ENCODE measurements at regions not wholly inside any gene's neighbourhood (a gene's known extent, or its start where the extent isn't known, plus 50 kb on each side); places are given as distances from the start of the nearest gene placed in this dataset.

GRCh38 chrX:45428831-45429230 is 228.2 kb upstream of the DIPK2B start:
- Histone ChIP-seq H3K36me3 (ENCODE audit: control insufficient read depth, insufficient read depth, low read length) (no peaks in the 10 kb centered on the region), H3K27me3 (ENCODE audit: control insufficient read depth, insufficient read depth, low read length) (no peaks in the 10 kb centered on the region), H3K4me3 (ENCODE audit: low read depth, low read length) (no peak overlapping the region)
- ChIA-PET CTCF (no interaction called here), POLR2A (interaction anchor here (0.6 kb wide), 1 partner anchor 10 kb away, joined by 3 read pairs; no protein-coding TSS in a partner anchor)
- no peak for DNase-seq (ENCODE audit: low read depth)
- no peak for TF ChIP-seq CTCF (IDR thresholded peaks at IDR 0.05; ENCODE audit: insufficient read depth, low read depth, low read length)

GRCh38 chrX:45424326-45424725 is 223.7 kb upstream of the DIPK2B start:
- Histone ChIP-seq H3K27me3 (ENCODE audit: control insufficient read depth, insufficient read depth, low read length) (no peaks in the 10 kb centered on the region), H3K36me3 (ENCODE audit: control insufficient read depth, insufficient read depth, low read length) (no peaks in the 10 kb centered on the region), H3K4me3 (ENCODE audit: low read depth, low read length) (no peak overlapping the region)
- no peak for TF ChIP-seq CTCF (IDR thresholded peaks at IDR 0.05; ENCODE audit: insufficient read depth, low read depth, low read length)
- ChIA-PET POLR2A (no interaction called here), CTCF (interaction anchor here (1.5 kb wide), 1 partner anchor 102 kb away, joined by 3 read pairs; no protein-coding TSS in a partner anchor)
- DNase-seq (ENCODE audit: low read depth), result no peak

GRCh38 chrX:45422216-45422925 is 221.7 kb upstream of the DIPK2B start:
- Histone ChIP-seq H3K27me3 (ENCODE audit: control insufficient read depth, insufficient read depth, low read length) (no peaks in the 10 kb centered on the region), H3K4me3 (ENCODE audit: low read depth, low read length) (no peak overlapping the region), H3K36me3 (ENCODE audit: control insufficient read depth, insufficient read depth, low read length) (no peaks in the 10 kb centered on the region)
- no peak for TF ChIP-seq CTCF (IDR thresholded peaks at IDR 0.05; ENCODE audit: insufficient read depth, low read depth, low read length)
- DNase-seq (ENCODE audit: low read depth), result peak; percentile 35
- CTCF ChIA-PET, result no interaction called here
- POLR2A ChIA-PET, result no interaction called here

GRCh38 chrX:45421806-45422205 is 221.1 kb upstream of the DIPK2B start:
- ChIA-PET POLR2A (no interaction called here), CTCF (no interaction called here)
- no peak overlapping the region for H3K4me3 ChIP-seq (ENCODE audit: low read depth, low read length)
- no peak for TF ChIP-seq CTCF (IDR thresholded peaks at IDR 0.05; ENCODE audit: insufficient read depth, low read depth, low read length)
- no peaks in the 10 kb centered on the region for H3K27me3 ChIP-seq (ENCODE audit: control insufficient read depth, insufficient read depth, low read length)
- no peaks in the 10 kb centered on the region for H3K36me3 ChIP-seq (ENCODE audit: control insufficient read depth, insufficient read depth, low read length)
- no peak for DNase-seq (ENCODE audit: low read depth)

- Histone ChIP-seq H3K36me3 (ENCODE audit: control insufficient read depth, insufficient read depth, low read length) (no peaks in the 10 kb centered on the region), H3K4me3 (ENCODE audit: low read depth, low read length) (no peak overlapping the region), H3K27me3 (ENCODE audit: control insufficient read depth, insufficient read depth, low read length) (no peaks in the 10 kb centered on the region)
- no peak for DNase-seq (ENCODE audit: low read depth)
- CTCF ChIA-PET, result no interaction called here
- TF ChIP-seq CTCF (IDR thresholded peaks at IDR 0.05; ENCODE audit: insufficient read depth, low read depth, low read length), result no peak
- POLR2A ChIA-PET, result no interaction called here
Measured at GRCh38 chrX:45404206-45404605, 203.5 kb upstream of the DIPK2B start.

Data from BJ (cell line).